ENCODE measurements at regions not wholly inside any gene's neighbourhood (a gene's known extent, or its start where the extent isn't known, plus 50 kb on each side); places are given as distances from the start of the nearest gene placed in this dataset.

DNA sequence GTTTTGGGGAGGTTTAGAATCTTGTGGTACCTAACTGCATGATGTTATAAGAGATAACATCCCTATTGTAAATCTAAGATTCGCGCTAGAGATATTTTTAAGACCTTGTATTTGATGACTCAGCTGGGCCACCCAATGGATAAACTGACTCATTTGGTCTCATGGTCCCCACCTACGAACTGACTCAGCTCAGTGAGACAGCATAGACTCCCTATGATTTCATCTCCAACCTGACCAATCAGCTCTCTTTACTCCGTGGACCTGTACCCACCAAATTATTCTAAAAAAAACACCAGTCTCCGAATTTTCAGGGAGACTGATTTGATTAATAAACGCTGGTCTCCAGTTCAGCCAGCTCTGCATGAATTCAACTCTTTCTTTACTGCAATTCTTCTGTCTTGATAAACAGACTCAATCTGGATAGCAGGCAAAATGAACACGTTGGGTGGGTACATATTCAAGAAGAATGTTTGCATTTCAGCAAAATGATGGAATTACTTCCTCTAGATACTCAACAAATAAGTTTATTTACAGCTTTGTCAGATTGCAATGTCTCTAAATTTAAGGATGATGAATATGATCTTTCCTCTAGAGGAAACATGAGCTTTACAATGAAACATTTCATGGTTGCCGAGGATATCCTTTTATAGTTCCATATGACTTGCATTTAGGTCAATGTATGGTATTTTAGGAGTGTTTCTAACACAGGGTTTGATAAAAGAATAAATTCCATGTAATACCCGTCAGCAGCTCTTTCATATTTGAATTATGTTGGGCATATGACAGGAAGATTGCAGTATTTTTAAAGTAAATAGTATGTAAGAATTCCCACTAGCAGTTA, 516.6 kb upstream of the RGS18 start:
- TF ChIP-seq, protein P1, sequence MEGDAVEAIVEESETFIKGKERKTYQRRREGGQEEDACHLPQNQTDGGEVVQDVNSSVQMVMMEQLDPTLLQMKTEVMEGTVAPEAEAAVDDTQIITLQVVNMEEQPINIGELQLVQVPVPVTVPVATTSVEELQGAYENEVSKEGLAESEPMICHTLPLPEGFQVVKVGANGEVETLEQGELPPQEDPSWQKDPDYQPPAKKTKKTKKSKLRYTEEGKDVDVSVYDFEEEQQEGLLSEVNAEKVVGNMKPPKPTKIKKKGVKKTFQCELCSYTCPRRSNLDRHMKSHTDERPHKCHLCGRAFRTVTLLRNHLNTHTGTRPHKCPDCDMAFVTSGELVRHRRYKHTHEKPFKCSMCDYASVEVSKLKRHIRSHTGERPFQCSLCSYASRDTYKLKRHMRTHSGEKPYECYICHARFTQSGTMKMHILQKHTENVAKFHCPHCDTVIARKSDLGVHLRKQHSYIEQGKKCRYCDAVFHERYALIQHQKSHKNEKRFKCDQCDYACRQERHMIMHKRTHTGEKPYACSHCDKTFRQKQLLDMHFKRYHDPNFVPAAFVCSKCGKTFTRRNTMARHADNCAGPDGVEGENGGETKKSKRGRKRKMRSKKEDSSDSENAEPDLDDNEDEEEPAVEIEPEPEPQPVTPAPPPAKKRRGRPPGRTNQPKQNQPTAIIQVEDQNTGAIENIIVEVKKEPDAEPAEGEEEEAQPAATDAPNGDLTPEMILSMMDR (IDR thresholded peaks at IDR 0.05), result no peak
- TF ChIP-seq ZFX (IDR thresholded peaks at IDR 0.05; ENCODE audit: borderline replicate concordance), result no peak

Data from 22Rv1 (cell line).